Neural cell (in vitro differentiated cells): ENCODE measurements at regions not wholly inside any gene's neighbourhood (a gene's known extent, or its start where the extent isn't known, plus 50 kb on each side); places are given as distances from the start of the nearest gene placed in this dataset.

ENCODE experiments used
- EP300 ChIP-seq: fragments of 450-650 bp; conservative IDR thresholded peaks from 2 replicates; pipeline ENCODE4 v1.6.1; 2014; ENCODE audit warnings: antibody characterized with exemption, mild to moderate bottlenecking, moderate library complexity; ENCODE audit not compliant: poor library complexity, severe bottlenecking
- EZH2 ChIP-seq: fragments of 200-600, 300-800 bp; shearing (Covaris generic), sonication (generic); IDR thresholded peaks from 2 replicates; pipeline ENCODE4 v1.6.1; 2014; ENCODE audit warnings: antibody characterized with exemption, low read length, borderline replicate concordance, mild to moderate bottlenecking; ENCODE audit not compliant: insufficient read depth, poor library complexity, severe bottlenecking
- MXI1 ChIP-seq: fragments of 450-650 bp; conservative IDR thresholded peaks from 2 replicates; pipeline ENCODE4 v1.6.1; 2014; ENCODE audit warnings: antibody characterized with exemption, mild to moderate bottlenecking; ENCODE audit not compliant: poor library complexity, severe bottlenecking
- TAF1 ChIP-seq: IDR thresholded peaks from 2 replicates; pipeline ENCODE4 v1.6.1; 2012; ENCODE audit warnings: low read depth
- TF ChIP-seq, protein P1 (sequence below): fragments of 450-650 bp; IDR thresholded peaks from 2 replicates; pipeline ENCODE4 v1.5.1; 2014; ENCODE audit warnings: antibody characterized with exemption, mild to moderate bottlenecking, moderate library complexity; ENCODE audit not compliant: poor library complexity, severe bottlenecking
- TF ChIP-seq, protein P2 (sequence below): IDR thresholded peaks from 2 replicates; pipeline ENCODE4 v1.6.1; 2012; ENCODE audit warnings: borderline replicate concordance

DNA sequence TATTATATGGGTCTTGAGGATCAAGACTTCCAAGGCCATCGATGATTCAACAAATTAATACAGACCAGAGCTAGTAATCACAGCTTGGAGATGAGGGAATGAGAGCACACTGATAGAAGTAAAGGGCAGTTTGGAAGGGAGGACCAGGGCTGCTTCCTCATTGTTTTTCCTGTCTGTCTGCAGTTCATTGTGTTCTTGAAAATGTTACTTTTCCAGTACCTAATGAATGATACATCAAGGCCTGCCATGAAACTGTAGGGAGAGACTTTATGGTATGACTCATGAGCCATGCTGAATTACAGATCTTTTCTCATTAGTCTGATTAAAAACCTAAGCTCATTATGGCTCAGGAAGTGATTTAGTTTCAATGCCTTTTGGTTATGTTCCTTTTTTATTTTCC is 855.6 kb downstream of the KCNA4 start:
- TF ChIP-seq, protein P1, sequence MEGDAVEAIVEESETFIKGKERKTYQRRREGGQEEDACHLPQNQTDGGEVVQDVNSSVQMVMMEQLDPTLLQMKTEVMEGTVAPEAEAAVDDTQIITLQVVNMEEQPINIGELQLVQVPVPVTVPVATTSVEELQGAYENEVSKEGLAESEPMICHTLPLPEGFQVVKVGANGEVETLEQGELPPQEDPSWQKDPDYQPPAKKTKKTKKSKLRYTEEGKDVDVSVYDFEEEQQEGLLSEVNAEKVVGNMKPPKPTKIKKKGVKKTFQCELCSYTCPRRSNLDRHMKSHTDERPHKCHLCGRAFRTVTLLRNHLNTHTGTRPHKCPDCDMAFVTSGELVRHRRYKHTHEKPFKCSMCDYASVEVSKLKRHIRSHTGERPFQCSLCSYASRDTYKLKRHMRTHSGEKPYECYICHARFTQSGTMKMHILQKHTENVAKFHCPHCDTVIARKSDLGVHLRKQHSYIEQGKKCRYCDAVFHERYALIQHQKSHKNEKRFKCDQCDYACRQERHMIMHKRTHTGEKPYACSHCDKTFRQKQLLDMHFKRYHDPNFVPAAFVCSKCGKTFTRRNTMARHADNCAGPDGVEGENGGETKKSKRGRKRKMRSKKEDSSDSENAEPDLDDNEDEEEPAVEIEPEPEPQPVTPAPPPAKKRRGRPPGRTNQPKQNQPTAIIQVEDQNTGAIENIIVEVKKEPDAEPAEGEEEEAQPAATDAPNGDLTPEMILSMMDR = no peak
- no peak for TF ChIP-seq EZH2
- TF ChIP-seq, protein P2, sequence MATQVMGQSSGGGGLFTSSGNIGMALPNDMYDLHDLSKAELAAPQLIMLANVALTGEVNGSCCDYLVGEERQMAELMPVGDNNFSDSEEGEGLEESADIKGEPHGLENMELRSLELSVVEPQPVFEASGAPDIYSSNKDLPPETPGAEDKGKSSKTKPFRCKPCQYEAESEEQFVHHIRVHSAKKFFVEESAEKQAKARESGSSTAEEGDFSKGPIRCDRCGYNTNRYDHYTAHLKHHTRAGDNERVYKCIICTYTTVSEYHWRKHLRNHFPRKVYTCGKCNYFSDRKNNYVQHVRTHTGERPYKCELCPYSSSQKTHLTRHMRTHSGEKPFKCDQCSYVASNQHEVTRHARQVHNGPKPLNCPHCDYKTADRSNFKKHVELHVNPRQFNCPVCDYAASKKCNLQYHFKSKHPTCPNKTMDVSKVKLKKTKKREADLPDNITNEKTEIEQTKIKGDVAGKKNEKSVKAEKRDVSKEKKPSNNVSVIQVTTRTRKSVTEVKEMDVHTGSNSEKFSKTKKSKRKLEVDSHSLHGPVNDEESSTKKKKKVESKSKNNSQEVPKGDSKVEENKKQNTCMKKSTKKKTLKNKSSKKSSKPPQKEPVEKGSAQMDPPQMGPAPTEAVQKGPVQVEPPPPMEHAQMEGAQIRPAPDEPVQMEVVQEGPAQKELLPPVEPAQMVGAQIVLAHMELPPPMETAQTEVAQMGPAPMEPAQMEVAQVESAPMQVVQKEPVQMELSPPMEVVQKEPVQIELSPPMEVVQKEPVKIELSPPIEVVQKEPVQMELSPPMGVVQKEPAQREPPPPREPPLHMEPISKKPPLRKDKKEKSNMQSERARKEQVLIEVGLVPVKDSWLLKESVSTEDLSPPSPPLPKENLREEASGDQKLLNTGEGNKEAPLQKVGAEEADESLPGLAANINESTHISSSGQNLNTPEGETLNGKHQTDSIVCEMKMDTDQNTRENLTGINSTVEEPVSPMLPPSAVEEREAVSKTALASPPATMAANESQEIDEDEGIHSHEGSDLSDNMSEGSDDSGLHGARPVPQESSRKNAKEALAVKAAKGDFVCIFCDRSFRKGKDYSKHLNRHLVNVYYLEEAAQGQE = no peak
- no peak for TF ChIP-seq MXI1
- no peak for TF ChIP-seq TAF1
- TF ChIP-seq EP300 = no peak
